CD4-positive, alpha-beta T cell treated with Interleukin-12 subunit alpha and Interleukin-12 subunit beta, for 1 hour (primary cell): ENCODE measurements at regions not wholly inside any gene's neighbourhood (a gene's known extent, or its start where the extent isn't known, plus 50 kb on each side); places are given as distances from the start of the nearest gene placed in this dataset.

Experiments used
- DNase-seq: peaks from one replicate; pipeline ENCODE4 v3.0.0-alpha.2; 2020

DNA sequence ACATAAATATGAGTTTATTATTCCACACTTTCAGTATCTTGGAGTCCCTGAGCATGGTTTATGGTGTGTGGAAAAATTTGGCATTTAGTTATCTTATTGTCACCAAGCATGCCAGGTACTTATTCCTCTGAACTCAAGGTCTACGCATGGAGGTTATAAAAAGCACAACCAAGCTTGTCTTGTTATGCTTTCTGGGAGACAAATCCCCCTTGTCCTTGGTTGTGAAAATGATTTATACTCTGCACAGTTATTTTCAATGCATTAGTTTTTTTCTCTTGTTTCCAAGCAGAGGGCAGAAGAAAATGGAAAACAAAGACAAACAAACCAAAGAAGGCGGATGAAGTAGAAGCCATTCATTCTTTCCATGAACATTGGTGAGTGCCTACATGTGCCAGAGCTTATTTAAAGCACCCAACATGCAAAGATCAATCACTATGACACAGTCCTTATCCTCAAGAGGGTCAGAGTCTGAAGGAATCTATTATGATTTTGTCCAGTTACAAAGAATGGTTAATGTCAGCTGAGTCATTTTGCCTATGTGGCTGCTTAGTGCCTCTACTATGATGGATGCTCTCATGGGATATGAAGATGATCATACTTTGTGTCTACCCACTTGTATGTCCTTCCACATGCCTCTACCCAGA lies 323.1 kb downstream of the TENT4A start:
- DNase-seq: no peak

- DNase-seq: no peak
These were observed 325.8 kb downstream of the TENT4A start for GRCh38 chr5:7039074-7039473.

DNA sequence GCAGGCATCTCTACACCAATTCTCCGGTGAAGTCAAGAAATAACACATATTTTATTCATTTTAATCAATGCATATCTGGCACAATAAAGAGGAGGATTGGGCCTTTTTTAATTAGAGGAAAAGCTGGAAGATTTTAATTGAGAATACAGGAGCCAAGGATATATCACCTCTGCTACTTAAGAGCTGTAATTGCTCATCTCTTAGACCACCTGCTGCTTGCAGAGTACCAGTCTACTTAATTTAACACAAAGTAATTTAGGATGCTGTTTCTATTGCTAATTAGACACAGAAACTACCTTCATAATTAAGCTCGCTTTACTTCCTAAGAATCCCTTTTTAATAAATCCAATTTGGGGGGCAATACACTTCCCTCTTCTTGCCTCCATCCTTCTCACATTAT lies 326.9 kb downstream of the TENT4A start:
- DNase-seq: no peak

DNA sequence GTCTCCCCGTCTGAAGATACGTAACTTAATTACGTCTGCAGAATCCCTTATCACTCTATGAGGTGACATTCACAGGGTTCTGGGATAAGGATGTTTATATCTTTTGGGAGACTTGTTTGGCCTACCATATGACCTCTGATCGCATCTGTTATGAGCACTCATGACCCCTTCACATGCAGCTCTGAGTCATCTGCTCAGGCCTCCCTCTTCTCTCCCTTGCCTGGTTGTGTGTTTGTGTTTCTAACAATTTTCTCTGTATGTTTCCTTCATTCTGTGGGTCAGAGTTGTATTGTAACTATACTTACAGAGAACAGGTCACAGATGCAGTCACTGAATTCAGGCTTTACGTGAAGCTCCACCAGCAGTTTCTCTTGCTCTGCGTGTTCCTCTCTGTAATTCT lies 330.6 kb downstream of the TENT4A start:
- DNase-seq: no peak

GRCh38 chr5:7047511-7048261 lies 334.5 kb downstream of the TENT4A start:
- no peak for DNase-seq

GRCh38 chr5:7050986-7051385 lies 337.8 kb downstream of the TENT4A start:
- DNase-seq: no peak

DNA sequence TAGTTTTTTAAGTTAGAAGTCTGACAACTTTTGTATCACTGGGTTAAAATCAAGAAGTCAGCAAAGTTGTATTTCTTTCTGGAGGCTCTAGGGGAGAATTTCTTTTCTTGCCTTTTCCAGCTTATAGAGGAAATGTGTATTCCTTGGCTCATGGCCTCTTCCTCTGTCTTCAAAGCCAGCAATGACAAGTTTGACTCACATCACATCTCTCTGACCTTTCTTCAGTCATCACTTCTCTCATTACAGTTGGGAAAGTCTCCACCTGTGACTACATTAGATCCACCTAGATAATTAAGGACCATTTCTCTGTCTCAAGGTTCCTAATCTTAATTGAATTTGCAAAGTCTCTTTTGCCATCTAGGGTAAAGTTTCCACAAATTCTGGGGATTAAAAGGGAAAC lies 339.9 kb downstream of the TENT4A start:
- DNase-seq: no peak

GRCh38 chr5:7053528-7054209 lies 340.4 kb downstream of the TENT4A start:
- DNase-seq: no peak

DNA sequence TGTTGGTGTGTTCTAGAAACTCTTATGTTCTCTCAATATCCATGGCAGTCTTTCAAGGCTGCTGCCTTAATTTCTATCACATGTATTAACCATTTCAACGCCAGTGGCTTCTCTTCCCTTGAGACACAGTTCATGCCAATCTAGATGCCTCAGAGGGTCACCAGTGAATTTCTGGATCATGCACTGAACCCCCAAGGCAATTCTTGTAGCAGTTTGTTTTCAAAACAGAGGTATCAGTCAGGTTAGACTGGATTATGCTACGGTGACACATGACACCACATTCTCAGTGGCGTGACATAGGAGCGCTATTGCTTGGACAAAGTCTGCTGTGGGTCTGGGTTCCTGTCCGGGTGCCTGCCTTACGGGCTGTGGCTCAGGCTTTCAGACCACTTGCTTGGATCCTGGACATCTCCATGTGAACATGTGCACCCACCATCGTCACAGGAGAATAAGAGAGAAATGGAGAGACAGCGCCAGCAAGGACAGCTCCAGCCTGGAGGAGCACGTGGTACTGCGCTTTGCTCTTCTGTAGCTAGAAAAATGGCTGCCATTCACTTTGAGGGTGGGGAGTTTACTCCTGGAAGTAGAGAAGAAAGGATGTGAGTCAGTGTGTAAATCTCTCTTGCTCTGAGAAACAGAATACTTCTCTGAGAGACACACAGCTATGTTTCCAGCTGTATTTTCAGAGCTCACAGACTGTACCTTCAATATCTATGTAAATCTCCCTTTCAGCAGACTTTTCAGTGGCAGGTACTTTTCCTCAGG lies 329.3 kb upstream of the ADCY2 start:
- no peak for DNase-seq

- no peak for DNase-seq
These were observed 327.8 kb upstream of the ADCY2 start for GRCh38 chr5:7068156-7068555.

DNA sequence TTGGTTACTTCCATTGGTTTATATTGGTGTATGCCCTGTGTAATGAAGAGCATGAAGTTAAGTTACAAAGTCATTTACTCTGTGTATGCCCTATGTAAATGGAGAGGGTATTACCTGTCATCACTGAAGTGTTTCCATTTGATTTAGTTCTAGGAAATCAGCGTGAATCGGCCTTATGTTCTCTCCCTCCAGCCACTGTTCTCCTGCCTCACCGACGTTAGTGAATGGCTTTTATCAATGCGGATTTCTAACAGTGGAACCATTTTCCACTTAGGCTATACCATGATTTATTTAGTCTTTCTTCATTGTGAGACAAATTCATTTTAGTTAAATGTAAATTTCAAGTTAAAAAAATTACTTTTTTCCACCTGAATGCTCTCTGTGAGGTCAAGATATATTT lies 327.0 kb upstream of the ADCY2 start:
- no peak for DNase-seq

DNA sequence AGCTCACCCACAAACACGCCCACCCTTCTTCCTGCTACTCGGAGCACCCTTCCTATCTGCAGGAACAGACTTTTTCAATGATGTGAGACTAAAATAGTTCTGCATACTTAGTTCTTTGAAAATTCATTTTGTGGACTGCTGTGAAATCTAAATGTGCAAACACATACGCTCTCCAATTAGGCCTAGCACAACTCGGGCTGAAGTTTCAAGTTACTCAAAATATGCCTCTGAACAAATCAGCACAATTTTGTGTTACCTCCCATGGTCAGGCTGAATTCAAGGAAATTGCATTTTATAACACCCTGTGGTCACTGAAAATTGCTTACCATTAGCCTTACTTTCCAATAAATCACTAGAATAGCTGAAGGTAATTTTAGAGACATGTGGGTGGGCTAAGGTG lies 323.8 kb upstream of the ADCY2 start:
- DNase-seq: no peak

DNA sequence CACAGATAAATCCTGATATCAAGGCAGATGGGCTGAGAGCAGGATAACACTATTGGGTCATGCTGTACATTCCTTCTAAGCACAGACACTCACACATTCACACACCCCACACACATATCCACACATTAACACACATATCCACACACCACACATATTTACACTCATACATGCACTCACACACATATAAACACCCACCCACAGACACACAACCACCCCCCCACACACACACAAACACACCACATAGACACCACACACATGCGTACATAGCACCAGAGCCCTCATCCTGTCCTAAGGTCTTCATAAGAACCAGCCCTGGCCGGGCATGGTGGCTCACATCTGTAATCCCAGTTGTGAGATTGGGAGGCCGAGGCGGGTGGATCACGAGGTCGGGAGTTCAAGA lies 322.3 kb upstream of the ADCY2 start:
- DNase-seq: no peak

- no peak for DNase-seq
These were observed 321.8 kb upstream of the ADCY2 start for GRCh38 chr5:7074176-7074575.

DNA sequence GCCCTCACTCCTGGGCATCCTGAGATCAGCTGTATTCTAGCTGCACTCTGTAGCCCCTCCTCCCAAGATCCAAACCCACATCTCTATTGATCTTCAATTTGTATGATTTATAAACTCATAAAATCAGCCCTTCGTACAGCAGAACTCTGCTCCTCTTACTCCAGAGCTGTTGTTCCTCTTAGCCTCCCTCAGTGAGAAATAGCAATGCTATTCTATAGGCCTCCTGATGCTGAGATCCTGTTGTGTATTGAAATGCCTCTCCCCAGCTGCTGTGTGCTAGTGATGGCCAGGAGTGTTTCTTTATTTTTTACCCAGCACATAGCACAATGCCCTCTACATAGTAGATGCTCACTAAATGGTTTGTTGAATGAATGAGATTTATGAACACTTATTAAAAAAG lies 320.5 kb upstream of the ADCY2 start:
- no peak for DNase-seq

DNA sequence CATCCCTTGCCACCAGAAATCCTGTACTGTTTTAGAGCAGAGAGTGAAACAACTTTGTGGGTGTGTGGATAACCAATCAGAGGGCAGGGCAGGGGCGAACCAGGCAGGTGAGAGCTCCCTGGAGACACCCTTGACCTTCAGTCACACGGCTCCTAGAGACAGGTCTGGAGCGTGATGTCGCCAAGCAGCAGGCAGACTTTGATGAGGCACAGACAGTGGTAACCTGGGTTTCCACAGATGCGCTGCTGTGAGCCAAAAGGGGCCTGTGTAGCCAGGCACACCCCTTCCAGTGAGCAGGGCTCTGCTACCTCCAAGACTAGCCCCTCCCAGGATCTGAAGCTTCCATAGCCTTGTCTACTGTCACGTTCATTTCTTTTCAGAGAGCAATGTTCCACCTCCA lies 317.8 kb upstream of the ADCY2 start:
- DNase-seq: no peak

DNA sequence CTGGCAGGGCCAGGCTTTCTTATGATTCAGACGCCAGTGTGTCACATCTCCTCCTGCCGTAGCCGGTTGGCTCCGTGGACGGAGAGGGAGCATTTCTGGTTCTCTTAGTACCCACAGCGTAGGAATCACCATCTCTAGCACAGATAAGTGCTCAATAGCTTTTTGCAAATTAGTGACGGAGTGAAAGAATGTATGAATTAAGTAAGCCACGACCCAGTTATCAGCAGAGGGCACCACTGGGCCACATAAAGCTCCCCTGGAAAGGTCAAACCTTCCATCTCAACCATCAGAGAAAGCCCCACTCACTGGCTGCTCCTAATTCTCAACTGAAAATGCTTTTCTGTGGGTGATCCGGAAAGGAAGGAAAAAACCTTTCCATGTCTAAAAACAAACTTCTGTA lies 317.0 kb upstream of the ADCY2 start:
- DNase-seq: no peak

DNA sequence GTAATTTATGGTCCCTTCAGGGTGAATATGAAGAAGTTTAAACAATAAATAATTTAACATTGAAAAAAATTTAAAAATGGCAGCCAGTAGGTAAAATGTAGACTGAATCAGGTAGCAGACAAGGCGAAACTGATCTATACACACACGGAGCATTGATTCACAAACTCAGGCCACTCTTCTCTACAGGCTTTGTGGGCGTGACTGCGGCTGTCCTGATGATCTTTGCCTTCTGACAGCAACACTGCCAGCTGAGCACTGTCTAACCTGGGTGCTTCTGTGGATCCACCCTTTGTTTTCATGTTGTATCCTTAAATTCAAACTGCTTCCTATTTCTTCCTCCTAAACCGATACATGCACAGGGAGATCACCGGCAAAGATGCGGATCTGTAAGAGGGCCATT lies 315.4 kb upstream of the ADCY2 start:
- no peak for DNase-seq

- no peak for DNase-seq
These were observed 308.1 kb upstream of the ADCY2 start for GRCh38 chr5:7087719-7088297.

- no peak for DNase-seq
These were observed 307.1 kb upstream of the ADCY2 start for GRCh38 chr5:7088849-7089248.

DNA sequence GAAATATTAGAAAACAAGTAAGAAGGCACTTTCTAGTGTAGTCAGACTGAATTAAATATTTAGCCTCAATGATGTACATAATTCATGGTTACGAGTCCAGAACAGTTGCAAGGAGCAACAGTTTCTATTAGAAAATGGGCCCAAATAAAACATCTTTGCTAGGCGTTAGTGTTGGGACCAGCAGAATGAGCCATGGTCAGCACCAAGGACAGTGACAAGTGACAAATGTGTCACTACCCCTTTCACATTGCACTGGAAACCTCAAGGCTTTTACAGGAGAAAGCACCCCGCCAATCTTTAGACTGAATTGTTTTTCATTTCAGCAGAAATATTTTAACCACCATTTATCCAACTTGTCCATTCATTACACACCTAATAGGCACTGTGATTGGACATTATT lies 301.3 kb upstream of the ADCY2 start:
- DNase-seq: no peak

DNA sequence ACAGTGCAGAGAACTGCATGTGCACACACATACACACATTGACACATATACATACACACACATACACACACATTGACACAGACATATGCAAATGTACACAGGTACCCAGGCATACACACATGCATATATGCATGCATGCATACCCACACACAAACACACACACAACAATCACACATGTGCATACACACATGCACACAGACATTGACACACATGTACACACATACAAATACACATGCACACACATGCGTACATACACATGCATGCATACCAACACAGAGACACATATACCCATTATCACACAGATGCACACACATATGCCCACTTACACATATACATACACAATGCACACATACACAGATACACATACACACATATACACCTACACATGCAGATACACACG lies 299.6 kb upstream of the ADCY2 start:
- DNase-seq: no peak

DNA sequence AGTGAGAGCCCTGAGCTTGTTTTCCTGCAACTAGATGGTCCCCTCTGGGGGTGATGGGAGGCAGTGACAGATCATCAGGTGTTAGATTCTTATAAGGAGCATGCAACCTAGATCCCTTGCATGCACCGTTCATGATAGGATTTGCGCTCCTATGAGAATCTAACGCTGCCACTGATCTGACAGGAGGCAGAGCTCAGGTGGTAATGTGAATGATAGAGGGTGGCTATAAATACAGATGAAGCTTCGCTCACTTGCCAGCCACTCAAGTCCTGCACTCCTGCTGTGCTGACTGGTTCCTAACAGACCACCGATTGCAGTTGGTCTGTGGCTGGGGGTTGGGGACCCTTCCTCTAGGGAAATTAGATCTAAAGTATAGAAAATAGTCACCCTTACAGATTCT lies 290.6 kb upstream of the ADCY2 start:
- DNase-seq: no peak
